Thyroid gland (tissue), 4 donors: ENCODE measurements at regions not wholly inside any gene's neighbourhood (a gene's known extent, or its start where the extent isn't known, plus 50 kb on each side); places are given as distances from the start of the nearest gene placed in this dataset.

Experiments
- CTCF ChIP-seq, 6 experiments: fragments of 200-600 bp in 3 of 6; fragments of 450-650 bp in 3 of 6; sonication (generic) in 3 of 6; IDR thresholded peaks; one replicate each; pipeline ENCODE4 v1.5.1; 2016 to 2019; ENCODE audit warnings: antibody characterized with exemption in 6 of 6, mild to moderate bottlenecking in 2 of 6, inconsistent platforms in 1 of 6, moderate library complexity in 1 of 6
- POLR2A ChIP-seq, 2 donors: fragments of 450-650 bp; IDR thresholded peaks; one replicate each; pipeline ENCODE4 v1.6.1; 2017; ENCODE audit warnings: antibody characterized with exemption in 2 of 2, mild to moderate bottlenecking in 2 of 2, moderate library complexity in 1 of 2

- TF ChIP-seq CTCF (IDR thresholded peaks at IDR 0.05) = no peak
- no peak for TF ChIP-seq POLR2A (IDR thresholded peaks at IDR 0.05)
Observed at GRCh38 chr2:223357076-223357475, 245.1 kb downstream of the SCG2 start.
